Heart left ventricle (tissue), 13 donors: ENCODE measurements at regions not wholly inside any gene's neighbourhood (a gene's known extent, or its start where the extent isn't known, plus 50 kb on each side); places are given as distances from the start of the nearest gene placed in this dataset.
"Not testable (repeated sequence)": the region's sequence is repeated elsewhere in the genome, so short reads cannot be mapped to it uniquely, and the experiment has no call there.

ENCODE experiments used
- CTCF ChIP-seq, 12 donors: fragments of 200-600 bp; sonication (generic) in 4 of 12; IDR thresholded peaks; one replicate each; pipeline versions ENCODE4 v1.5.0 to v1.8.0; 2018 to 2022; ENCODE audit warnings: antibody characterized with exemption in 12 of 12, mild to moderate bottlenecking in 5 of 12
- POLR2A ChIP-seq, 2 donors: fragments of 450-650 bp; IDR thresholded peaks; one replicate each; pipeline ENCODE4 v1.6.1; 2017; ENCODE audit warnings: antibody characterized with exemption in 2 of 2, mild to moderate bottlenecking in 2 of 2, moderate library complexity in 2 of 2
- donor health status: ischemic (EF 13 %, LVEDD 7.1; RV severe dilation, severe dysfunction).
- donor health status: DM: no; HTN: yes; CAD: no.
- donor health status: DM: no; HTN: no; CAD: no.
- donor health status: ischemic (EF 25% LVEDD 6.9; RV normal size, moderate dysfunction).
- donor health status: ischemic (EF 25% LVEDD 5.7; RV mildly dilated, moderate dysfunction).
- donor health status: ischemic (EF 35%, LVEDD 5.7; RV mildly dilated, moderate dysfunction).
- donor health status: nonischemic (EF 11% LVEDD 7.7; RV severe dilation, severe dysfunction).
- donor health status: DM: yes; HTN: yes; CAD: no.
- donor health status: PGD.
- donor health status: ischemic (EF 29% LVEDD 5.4; RV normal size, mild dysfunction).
- donor health status: nonischemic (EF 23%, LVEDD 6.1; RV moderate dilation, normal function).

GRCh38 chr15:92827991-92828390, 72.1 kb upstream of the CHD2 start:
- TF ChIP-seq CTCF, POLR2A (IDR thresholded peaks at IDR 0.05): not testable (repeated sequence)
